Transverse colon (tissue), 3 donors: ENCODE measurements at regions not wholly inside any gene's neighbourhood (a gene's known extent, or its start where the extent isn't known, plus 50 kb on each side); places are given as distances from the start of the nearest gene placed in this dataset.

Source experiments
- EP300 ChIP-seq: sonication (generic); formaldehyde crosslinking; IDR thresholded peaks from one replicate; pipeline ENCODE4 v1.6.1; 2017; ENCODE audit warnings: antibody characterized with exemption, low read depth
- POLR2A ChIP-seq: fragments of 450-650 bp; IDR thresholded peaks from one replicate; pipeline ENCODE4 v1.6.1; 2016; ENCODE audit warnings: antibody characterized with exemption, mild to moderate bottlenecking, moderate library complexity
- TF ChIP-seq, protein P1 (sequence below), 5 experiments: fragments of 200-600 bp in 3 of 5; fragments of 450-650 bp in 2 of 5; sonication (generic) in 3 of 5; IDR thresholded peaks; 1 replicate in 2 of 5; 2 replicates in 3 of 5; pipeline ENCODE4 v1.5.1; 2016 to 2017; ENCODE audit warnings: antibody characterized with exemption in 5 of 5, inconsistent platforms in 3 of 5, mild to moderate bottlenecking in 2 of 5, moderate library complexity in 1 of 5

DNA sequence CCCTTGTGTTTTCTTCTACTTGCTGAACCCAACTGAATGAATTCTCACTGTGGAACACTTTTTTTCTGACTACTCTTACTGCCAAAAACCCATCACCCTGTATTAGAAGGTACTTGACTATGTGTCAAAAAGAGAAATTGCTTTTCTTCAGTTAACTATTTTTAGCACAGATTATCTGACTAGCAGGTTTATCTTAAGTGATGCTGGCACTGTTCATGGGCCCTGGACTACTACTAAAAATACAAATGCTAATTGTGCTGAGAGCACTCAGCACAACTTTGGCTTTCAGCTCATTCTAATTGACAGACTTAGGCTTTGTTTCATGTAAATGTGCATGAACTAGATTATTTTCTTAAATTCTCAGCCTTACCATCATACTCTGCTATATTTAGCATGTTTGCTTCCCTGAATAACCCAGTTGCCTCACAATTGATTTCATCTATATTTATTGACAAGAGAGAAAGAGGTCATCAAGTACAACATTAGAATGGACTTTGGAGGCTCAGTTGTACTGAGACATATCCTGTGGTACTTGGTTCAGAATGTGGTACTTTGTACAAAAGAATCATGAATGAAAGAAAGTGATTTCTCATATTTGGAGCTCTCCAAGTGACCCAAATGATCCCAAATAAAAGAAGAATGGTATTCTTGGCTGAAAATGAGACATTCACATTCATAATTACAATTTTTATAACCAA lies 478.3 kb downstream of the KCNA4 start:
- TF ChIP-seq, protein P1, sequence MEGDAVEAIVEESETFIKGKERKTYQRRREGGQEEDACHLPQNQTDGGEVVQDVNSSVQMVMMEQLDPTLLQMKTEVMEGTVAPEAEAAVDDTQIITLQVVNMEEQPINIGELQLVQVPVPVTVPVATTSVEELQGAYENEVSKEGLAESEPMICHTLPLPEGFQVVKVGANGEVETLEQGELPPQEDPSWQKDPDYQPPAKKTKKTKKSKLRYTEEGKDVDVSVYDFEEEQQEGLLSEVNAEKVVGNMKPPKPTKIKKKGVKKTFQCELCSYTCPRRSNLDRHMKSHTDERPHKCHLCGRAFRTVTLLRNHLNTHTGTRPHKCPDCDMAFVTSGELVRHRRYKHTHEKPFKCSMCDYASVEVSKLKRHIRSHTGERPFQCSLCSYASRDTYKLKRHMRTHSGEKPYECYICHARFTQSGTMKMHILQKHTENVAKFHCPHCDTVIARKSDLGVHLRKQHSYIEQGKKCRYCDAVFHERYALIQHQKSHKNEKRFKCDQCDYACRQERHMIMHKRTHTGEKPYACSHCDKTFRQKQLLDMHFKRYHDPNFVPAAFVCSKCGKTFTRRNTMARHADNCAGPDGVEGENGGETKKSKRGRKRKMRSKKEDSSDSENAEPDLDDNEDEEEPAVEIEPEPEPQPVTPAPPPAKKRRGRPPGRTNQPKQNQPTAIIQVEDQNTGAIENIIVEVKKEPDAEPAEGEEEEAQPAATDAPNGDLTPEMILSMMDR (IDR thresholded peaks at IDR 0.05) = no peak
- TF ChIP-seq POLR2A (no peak), EP300 (no peak)
